IPS-15b (cell line): ENCODE measurements at regions not wholly inside any gene's neighbourhood (a gene's known extent, or its start where the extent isn't known, plus 50 kb on each side); places are given as distances from the start of the nearest gene placed in this dataset.

Source experiments
- H3K27me3 ChIP-seq: one replicate; pipeline ENCODE4 v1.6.1; 2013; ENCODE audit warnings: low read length; ENCODE audit not compliant: control insufficient read depth, insufficient read depth
- H3K36me3 ChIP-seq: one replicate; pipeline ENCODE4 v1.6.1; 2013; ENCODE audit warnings: low read length; ENCODE audit not compliant: control insufficient read depth, insufficient read depth
- H3K4me1 ChIP-seq: one replicate; pipeline ENCODE4 v1.6.1; 2013; ENCODE audit warnings: mild to moderate bottlenecking, low read length; ENCODE audit not compliant: control insufficient read depth, insufficient read depth
- H3K4me3 ChIP-seq: one replicate; pipeline ENCODE4 v1.5.1; 2013; ENCODE audit warnings: low read depth, low read length
- H3K9ac ChIP-seq: one replicate; pipeline ENCODE4 v1.6.1; 2013; ENCODE audit warnings: low read depth, mild to moderate bottlenecking, low read length
- H3K9me3 ChIP-seq: one replicate; pipeline ENCODE4 v1.6.1; 2013; ENCODE audit warnings: mild to moderate bottlenecking, low read length; ENCODE audit not compliant: control insufficient read depth, insufficient read depth

- H3K4me3 ChIP-seq = no peak overlapping the region
- H3K9me3 ChIP-seq = no peaks in the 10 kb centered on the region
These were observed 359.5 kb upstream of the FAM98A start for GRCh38 chr2:33958591-33958990.

GRCh38 chr2:33949371-33949770 lies 350.3 kb upstream of the FAM98A start:
- H3K4me3 ChIP-seq = no peak overlapping the region
- no peak overlapping the region for H3K9ac ChIP-seq

More at GRCh38 chr2:33958591-33958990, 359.5 kb upstream of the FAM98A start:
- Histone ChIP-seq H3K4me1 (no peaks in the 10 kb centered on the region), H3K36me3 (no peaks in the 10 kb centered on the region), H3K9ac (no peak overlapping the region), H3K27me3 (no peaks in the 10 kb centered on the region)

GRCh38 chr2:33946193-33946592 lies 347.1 kb upstream of the FAM98A start:
- H3K36me3 ChIP-seq = no peaks in the 10 kb centered on the region
- H3K9me3 ChIP-seq = no peaks in the 10 kb centered on the region
- no peak overlapping the region for H3K4me3 ChIP-seq
- H3K27me3 ChIP-seq = no peaks in the 10 kb centered on the region
- H3K9ac ChIP-seq = no peak overlapping the region
- no peaks in the 10 kb centered on the region for H3K4me1 ChIP-seq

More at GRCh38 chr2:33949371-33949770, 350.3 kb upstream of the FAM98A start:
- Histone ChIP-seq H3K36me3 (no peaks in the 10 kb centered on the region), H3K4me1 (no peaks in the 10 kb centered on the region), H3K9me3 (no peaks in the 10 kb centered on the region), H3K27me3 (no peaks in the 10 kb centered on the region)

GRCh38 chr2:33933203-33933602 lies 334.1 kb upstream of the FAM98A start:
- Histone ChIP-seq H3K9me3 (no peaks in the 10 kb centered on the region), H3K4me3 (no peak overlapping the region), H3K36me3 (no peaks in the 10 kb centered on the region), H3K27me3 (no peaks in the 10 kb centered on the region), H3K4me1 (no peaks in the 10 kb centered on the region), H3K9ac (no peak overlapping the region)

- Histone ChIP-seq H3K9ac (no peak overlapping the region), H3K4me3 (no peak overlapping the region), H3K4me1 (no peaks in the 10 kb centered on the region), H3K27me3 (no peaks in the 10 kb centered on the region), H3K36me3 (no peaks in the 10 kb centered on the region), H3K9me3 (no peaks in the 10 kb centered on the region)
These were observed 332.1 kb upstream of the FAM98A start for GRCh38 chr2:33931164-33931563.

GRCh38 chr2:33929467-33929866 lies 330.4 kb upstream of the FAM98A start:
- H3K9ac ChIP-seq = no peak overlapping the region
- H3K4me1 ChIP-seq = no peaks in the 10 kb centered on the region
- H3K27me3 ChIP-seq = no peaks in the 10 kb centered on the region
- H3K36me3 ChIP-seq = no peaks in the 10 kb centered on the region
- H3K9me3 ChIP-seq = no peaks in the 10 kb centered on the region
- H3K4me3 ChIP-seq = no peak overlapping the region

- Histone ChIP-seq H3K9ac (no peak overlapping the region), H3K27me3 (no peaks in the 10 kb centered on the region), H3K36me3 (no peaks in the 10 kb centered on the region), H3K4me1 (no peaks in the 10 kb centered on the region), H3K9me3 (no peaks in the 10 kb centered on the region), H3K4me3 (no peak overlapping the region)
These were observed 328.7 kb upstream of the FAM98A start for GRCh38 chr2:33927756-33928155.

GRCh38 chr2:33925311-33925710 lies 326.2 kb upstream of the FAM98A start:
- Histone ChIP-seq H3K9ac (no peak overlapping the region), H3K27me3 (no peaks in the 10 kb centered on the region), H3K4me1 (no peaks in the 10 kb centered on the region), H3K9me3 (no peaks in the 10 kb centered on the region), H3K4me3 (no peak overlapping the region), H3K36me3 (no peaks in the 10 kb centered on the region)

- Histone ChIP-seq H3K9ac (no peak overlapping the region), H3K9me3 (no peaks in the 10 kb centered on the region), H3K4me1 (no peaks in the 10 kb centered on the region), H3K27me3 (no peaks in the 10 kb centered on the region), H3K36me3 (no peaks in the 10 kb centered on the region), H3K4me3 (no peak overlapping the region)
These were observed 325.6 kb upstream of the FAM98A start for GRCh38 chr2:33924586-33925169.

- no peaks in the 10 kb centered on the region for H3K27me3 ChIP-seq
- no peaks in the 10 kb centered on the region for H3K36me3 ChIP-seq
- no peak overlapping the region for H3K9ac ChIP-seq
- H3K4me3 ChIP-seq = no peak overlapping the region
- peaks cover 11% of the 10 kb centered on the region for H3K9me3 ChIP-seq
- H3K4me1 ChIP-seq = no peaks in the 10 kb centered on the region
These were observed 318.2 kb upstream of the FAM98A start for GRCh38 chr2:33917252-33917651.

- H3K4me3 ChIP-seq = no peak overlapping the region
- H3K9ac ChIP-seq = no peak overlapping the region
- no peaks in the 10 kb centered on the region for H3K27me3 ChIP-seq
These were observed 314.0 kb upstream of the FAM98A start for GRCh38 chr2:33913071-33913616.

GRCh38 chr2:33911327-33911726 lies 312.2 kb upstream of the FAM98A start:
- H3K4me1 ChIP-seq = no peaks in the 10 kb centered on the region
- H3K9ac ChIP-seq = no peak overlapping the region
- H3K36me3 ChIP-seq = no peaks in the 10 kb centered on the region
- H3K9me3 ChIP-seq = peaks cover 11% of the 10 kb centered on the region
- H3K27me3 ChIP-seq = no peaks in the 10 kb centered on the region
- H3K4me3 ChIP-seq = no peak overlapping the region

More at GRCh38 chr2:33913071-33913616, 314.0 kb upstream of the FAM98A start:
- no peaks in the 10 kb centered on the region for H3K36me3 ChIP-seq
- H3K4me1 ChIP-seq = no peaks in the 10 kb centered on the region
- H3K9me3 ChIP-seq = peaks cover 11% of the 10 kb centered on the region
